ENCODE measurements at regions not wholly inside any gene's neighbourhood (a gene's known extent, or its start where the extent isn't known, plus 50 kb on each side); places are given as distances from the start of the nearest gene placed in this dataset.

GRCh38 chr1:163864207-163864606 lies 542.5 kb downstream of the NUF2 start:
- no peak for DNase-seq (ENCODE audit: low spot score in 2 of 2)
- no peak overlapping the region for H3K4me3 ChIP-seq
- H3K4me1 ChIP-seq: no peaks in the 10 kb centered on the region
- TF ChIP-seq POLR2A (IDR thresholded peaks at IDR 0.05) (no peak), POLR2AphosphoS5 (IDR thresholded peaks at IDR 0.05) (no peak)
- TF ChIP-seq, protein P1, sequence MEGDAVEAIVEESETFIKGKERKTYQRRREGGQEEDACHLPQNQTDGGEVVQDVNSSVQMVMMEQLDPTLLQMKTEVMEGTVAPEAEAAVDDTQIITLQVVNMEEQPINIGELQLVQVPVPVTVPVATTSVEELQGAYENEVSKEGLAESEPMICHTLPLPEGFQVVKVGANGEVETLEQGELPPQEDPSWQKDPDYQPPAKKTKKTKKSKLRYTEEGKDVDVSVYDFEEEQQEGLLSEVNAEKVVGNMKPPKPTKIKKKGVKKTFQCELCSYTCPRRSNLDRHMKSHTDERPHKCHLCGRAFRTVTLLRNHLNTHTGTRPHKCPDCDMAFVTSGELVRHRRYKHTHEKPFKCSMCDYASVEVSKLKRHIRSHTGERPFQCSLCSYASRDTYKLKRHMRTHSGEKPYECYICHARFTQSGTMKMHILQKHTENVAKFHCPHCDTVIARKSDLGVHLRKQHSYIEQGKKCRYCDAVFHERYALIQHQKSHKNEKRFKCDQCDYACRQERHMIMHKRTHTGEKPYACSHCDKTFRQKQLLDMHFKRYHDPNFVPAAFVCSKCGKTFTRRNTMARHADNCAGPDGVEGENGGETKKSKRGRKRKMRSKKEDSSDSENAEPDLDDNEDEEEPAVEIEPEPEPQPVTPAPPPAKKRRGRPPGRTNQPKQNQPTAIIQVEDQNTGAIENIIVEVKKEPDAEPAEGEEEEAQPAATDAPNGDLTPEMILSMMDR (IDR thresholded peaks at IDR 0.05): no peak
- peaks cover 0 to 6% of the 10 kb centered on the region in 2 donors for H3K9me3 ChIP-seq
- H3K36me3 ChIP-seq: no peaks in the 10 kb centered on the region
- H3K27me3 ChIP-seq: no peaks in the 10 kb centered on the region
- intact Hi-C loops (cut with DNase I; ENCODE audit: low total_unique reads): no loop called here
- H3K27ac ChIP-seq: no peak overlapping the region

DNA sequence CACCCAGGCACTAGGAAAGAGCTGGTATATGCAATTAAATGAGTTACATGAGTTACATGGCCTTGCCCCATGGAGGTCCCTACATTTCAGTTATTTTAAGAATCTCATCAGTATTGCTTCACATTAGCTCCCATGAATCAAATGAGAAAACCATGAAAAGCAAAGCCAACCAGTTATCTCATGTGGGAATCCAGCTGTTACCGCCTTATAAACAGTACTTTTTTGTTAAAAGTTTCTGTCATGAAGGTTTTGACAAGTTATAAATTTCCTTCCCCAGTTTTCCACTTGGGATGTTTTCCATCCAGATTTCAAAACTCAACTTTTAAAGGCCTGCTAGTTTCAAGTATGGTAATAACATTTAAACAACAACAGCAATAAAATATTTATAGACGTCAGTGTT lies 544.8 kb downstream of the NUF2 start:
- intact Hi-C loops (cut with DNase I; ENCODE audit: low total_unique reads): no loop called here
- DNase-seq (ENCODE audit: low spot score in 2 of 2): no peak
- Histone ChIP-seq H3K4me3 (no peak overlapping the region), H3K27ac (no peak overlapping the region), H3K4me1 (no peaks in the 10 kb centered on the region), H3K27me3 (no peaks in the 10 kb centered on the region), H3K36me3 (no peaks in the 10 kb centered on the region), H3K9me3 (peaks cover 0 to 6% of the 10 kb centered on the region in 2 donors)
- TF ChIP-seq, protein P1 (IDR thresholded peaks at IDR 0.05): no peak
- no peak for TF ChIP-seq POLR2AphosphoS5 (IDR thresholded peaks at IDR 0.05)
- no peak for TF ChIP-seq POLR2A (IDR thresholded peaks at IDR 0.05)

DNA sequence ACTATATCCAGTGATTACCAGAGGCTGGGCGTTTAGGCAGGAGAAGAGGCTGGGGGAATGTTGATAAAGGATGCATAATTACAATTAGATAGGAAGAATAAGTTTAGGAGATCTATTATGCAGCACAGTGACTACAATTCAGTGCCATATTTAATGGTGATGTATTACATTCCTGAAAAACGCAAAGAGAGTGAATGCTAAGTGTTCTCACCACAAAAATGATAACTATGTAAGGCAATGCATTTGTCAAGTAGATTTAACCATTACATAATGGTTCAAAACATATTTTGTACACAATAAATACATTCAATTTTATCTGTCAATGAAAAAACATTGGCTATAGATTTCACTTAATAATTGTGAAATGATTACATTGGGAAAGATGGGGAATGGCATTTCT lies 548.9 kb downstream of the NUF2 start:
- peaks cover 0 to 6% of the 10 kb centered on the region in 2 donors for H3K9me3 ChIP-seq
- H3K4me3 ChIP-seq: no peak overlapping the region
- DNase-seq (ENCODE audit: low spot score in 2 of 2): no peak
- H3K36me3 ChIP-seq: no peaks in the 10 kb centered on the region
- no peak overlapping the region for H3K27ac ChIP-seq
- intact Hi-C loops (cut with DNase I; ENCODE audit: low total_unique reads): no loop called here
- no peaks in the 10 kb centered on the region for H3K4me1 ChIP-seq
- TF ChIP-seq POLR2A (IDR thresholded peaks at IDR 0.05) (no peak), POLR2AphosphoS5 (IDR thresholded peaks at IDR 0.05) (no peak)
- TF ChIP-seq, protein P1 (IDR thresholded peaks at IDR 0.05): no peak
- no peaks in the 10 kb centered on the region for H3K27me3 ChIP-seq

GRCh38 chr1:163872067-163872466 lies 550.3 kb downstream of the NUF2 start:
- Histone ChIP-seq H3K9me3 (peaks cover 0 to 6% of the 10 kb centered on the region in 2 donors), H3K27me3 (no peaks in the 10 kb centered on the region), H3K4me1 (no peaks in the 10 kb centered on the region), H3K4me3 (no peak overlapping the region), H3K27ac (no peak overlapping the region), H3K36me3 (no peaks in the 10 kb centered on the region)
- TF ChIP-seq POLR2AphosphoS5 (IDR thresholded peaks at IDR 0.05) (no peak), POLR2A (IDR thresholded peaks at IDR 0.05) (no peak)
- TF ChIP-seq, protein P1 (IDR thresholded peaks at IDR 0.05): no peak
- intact Hi-C loops (cut with DNase I; ENCODE audit: low total_unique reads): no loop called here
- no peak for DNase-seq (ENCODE audit: low spot score in 2 of 2)

GRCh38 chr1:163874070-163874469 lies 552.3 kb downstream of the NUF2 start:
- H3K36me3 ChIP-seq: no peaks in the 10 kb centered on the region
- no peak overlapping the region for H3K4me3 ChIP-seq
- TF ChIP-seq POLR2AphosphoS5 (IDR thresholded peaks at IDR 0.05) (no peak), POLR2A (IDR thresholded peaks at IDR 0.05) (no peak)
- TF ChIP-seq, protein P1 (IDR thresholded peaks at IDR 0.05): no peak
- intact Hi-C loops (cut with DNase I; ENCODE audit: low total_unique reads): no loop called here
- no peaks in the 10 kb centered on the region for H3K4me1 ChIP-seq
- H3K9me3 ChIP-seq: no peaks in the 10 kb centered on the region
- DNase-seq (ENCODE audit: low spot score in 2 of 2): no peak
- H3K27me3 ChIP-seq: no peaks in the 10 kb centered on the region
- no peak overlapping the region for H3K27ac ChIP-seq
